ENCODE measurements at regions not wholly inside any gene's neighbourhood (a gene's known extent, or its start where the extent isn't known, plus 50 kb on each side); places are given as distances from the start of the nearest gene placed in this dataset.
A peak's percentile ranks its signal among the peaks of the same experiment; 100 is the strongest.
"Not testable (repeated sequence)": the region's sequence is repeated elsewhere in the genome, so short reads cannot be mapped to it uniquely, and the experiment has no call there.

DNA sequence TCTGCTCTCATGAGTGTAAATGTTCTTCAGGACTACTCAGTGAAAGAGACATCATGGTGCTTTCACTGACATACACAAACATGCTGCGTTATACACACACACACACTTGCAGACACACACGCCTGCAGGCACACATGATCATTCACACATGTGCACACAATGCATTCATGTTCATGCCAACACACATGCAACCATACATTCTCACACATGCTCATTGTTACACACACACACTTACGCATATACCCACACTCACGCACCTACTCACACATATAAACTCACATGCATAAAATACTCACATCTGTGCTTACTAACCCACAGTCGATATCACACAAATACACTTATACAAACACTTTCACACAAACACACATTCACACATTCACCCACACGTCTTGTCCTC, 241.6 kb downstream of the LMX1A start:
- H3K36me3 Mint-ChIP-seq (ENCODE audit: low read depth): no peaks in the 10 kb centered on the region
- peaks cover 28% of the 10 kb centered on the region for H3K27me3 Mint-ChIP-seq (ENCODE audit: low read depth)
- H3K27ac Mint-ChIP-seq: no peak overlapping the region
- no peak for DNase-seq
- ChIA-PET CTCF (interaction anchor here (1.0 to 1.4 kb wide), 5 partner anchors 10 to 253 kb away, joined by 3 to 4 read pairs (median 3); no protein-coding TSS in a partner anchor), POLR2A (no interaction called here)
- no peaks in the 10 kb centered on the region for H3K4me1 Mint-ChIP-seq (ENCODE audit: low read depth)
- ATAC-seq: no peak
- no peak overlapping the region for H3K4me3 Mint-ChIP-seq
- no peaks in the 10 kb centered on the region for H3K9me3 Mint-ChIP-seq (ENCODE audit: insufficient read depth)

GRCh38 chr1:165114022-165114888, 242.3 kb downstream of the LMX1A start:
- no peak overlapping the region for H3K4me3 Mint-ChIP-seq
- ATAC-seq (no peak), DNase-seq (peak; percentile 23)
- ChIA-PET POLR2A (no interaction called here), CTCF (interaction anchor here (1.0 to 1.4 kb wide), 5 partner anchors 9 to 253 kb away, joined by 3 to 4 read pairs (median 3); no protein-coding TSS in a partner anchor)
- H3K4me1 Mint-ChIP-seq (ENCODE audit: low read depth): no peaks in the 10 kb centered on the region
- no peaks in the 10 kb centered on the region for H3K9me3 Mint-ChIP-seq (ENCODE audit: insufficient read depth)
- no peaks in the 10 kb centered on the region for H3K36me3 Mint-ChIP-seq (ENCODE audit: low read depth)
- H3K27ac Mint-ChIP-seq: no peak overlapping the region
- peaks cover 23% of the 10 kb centered on the region for H3K27me3 Mint-ChIP-seq (ENCODE audit: low read depth)

DNA sequence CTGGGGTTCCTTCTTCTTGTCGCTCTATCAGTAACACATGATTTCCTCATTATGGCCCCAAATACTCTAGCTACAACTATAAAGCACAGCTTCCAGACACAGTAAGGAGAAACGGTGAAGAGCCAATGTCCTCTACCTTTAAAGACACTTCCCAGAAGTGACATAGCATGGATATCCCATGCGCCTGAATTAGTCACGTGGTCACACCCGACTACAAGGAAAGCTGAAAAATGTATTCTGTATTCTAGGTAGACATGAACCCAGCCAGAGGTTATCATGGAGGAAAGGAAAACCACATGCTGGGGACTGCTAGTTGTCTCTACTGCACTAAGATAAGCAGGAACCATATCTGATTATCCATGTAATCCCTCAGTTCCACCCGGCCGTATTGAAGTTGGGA, 244.3 kb downstream of the LMX1A start:
- no peaks in the 10 kb centered on the region for H3K36me3 Mint-ChIP-seq (ENCODE audit: low read depth)

GRCh38 chr1:165109013-165109412, 247.5 kb downstream of the LMX1A start:
- H3K36me3 Mint-ChIP-seq (ENCODE audit: low read depth): no peaks in the 10 kb centered on the region
- no peak overlapping the region for H3K4me3 Mint-ChIP-seq
- no peaks in the 10 kb centered on the region for H3K27me3 Mint-ChIP-seq (ENCODE audit: low read depth)
- no peak overlapping the region for H3K27ac Mint-ChIP-seq
- ChIA-PET CTCF (interaction anchor here (0.6 to 1.5 kb wide), 2 partner anchors 10 to 21 kb away, joined by 3 to 4 read pairs; no protein-coding TSS in a partner anchor), POLR2A (no interaction called here)
- peaks cover 3% of the 10 kb centered on the region for H3K9me3 Mint-ChIP-seq (ENCODE audit: insufficient read depth)
- no peaks in the 10 kb centered on the region for H3K4me1 Mint-ChIP-seq (ENCODE audit: low read depth)
- DNase-seq (no peak), ATAC-seq (no peak)

More for the DNA sequence above, 244.3 kb downstream of the LMX1A start:
- Mint-ChIP-seq H3K9me3 (ENCODE audit: insufficient read depth) (no peaks in the 10 kb centered on the region), H3K27ac (no peak overlapping the region), H3K4me1 (ENCODE audit: low read depth) (no peaks in the 10 kb centered on the region), H3K27me3 (ENCODE audit: low read depth) (peaks cover 12% of the 10 kb centered on the region), H3K4me3 (no peak overlapping the region)
- POLR2A ChIA-PET: no interaction called here
- CTCF ChIA-PET: no interaction called here
- ATAC-seq (no peak), DNase-seq (no peak)

GRCh38 chr1:165092542-165093162, 263.9 kb downstream of the LMX1A start:
- CTCF ChIA-PET; H3K27me3 Mint-ChIP-seq (ENCODE audit: low read depth); H3K27ac Mint-ChIP-seq; H3K36me3 Mint-ChIP-seq (ENCODE audit: low read depth); DNase-seq; H3K4me1 Mint-ChIP-seq (ENCODE audit: low read depth); POLR2A ChIA-PET; ATAC-seq; H3K4me3 Mint-ChIP-seq: not testable (repeated sequence)
- peaks cover 12% of the 10 kb centered on the region for H3K9me3 Mint-ChIP-seq (ENCODE audit: insufficient read depth)

DNA sequence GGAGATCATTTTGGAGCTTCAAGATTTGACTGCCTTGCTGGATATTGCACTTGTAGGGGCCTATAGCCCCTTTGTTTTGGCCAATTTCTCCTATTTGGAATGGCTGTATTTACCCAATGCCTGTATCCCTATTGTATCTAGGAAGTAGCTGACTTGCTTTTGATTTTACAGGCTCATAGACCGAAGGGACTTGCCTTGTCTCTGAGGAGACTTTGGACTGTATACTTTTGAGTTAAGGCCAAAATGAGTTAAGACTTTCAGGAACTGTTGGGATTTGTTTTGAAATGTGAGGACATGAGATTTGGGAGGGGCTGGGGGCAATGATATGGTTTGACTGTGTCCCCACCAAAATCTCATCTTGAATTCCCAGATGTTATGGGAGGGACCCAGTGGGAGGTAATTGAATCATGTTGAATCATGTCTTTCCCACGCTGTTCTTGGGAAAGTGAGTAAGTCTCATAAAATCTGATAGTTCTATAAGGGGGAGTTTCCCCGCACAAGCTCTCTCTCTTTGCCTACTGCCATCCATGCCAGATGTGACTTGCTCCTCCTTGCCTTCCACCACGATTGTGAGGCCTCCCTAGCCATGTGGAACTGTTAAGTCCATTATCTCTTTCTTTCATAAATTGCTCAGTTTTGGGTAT, 276.1 kb downstream of the LMX1A start:
- H3K36me3 Mint-ChIP-seq (ENCODE audit: low read depth): no peaks in the 10 kb centered on the region
- no peaks in the 10 kb centered on the region for H3K27me3 Mint-ChIP-seq (ENCODE audit: low read depth)
- H3K4me3 Mint-ChIP-seq: no peak overlapping the region
- H3K4me1 Mint-ChIP-seq (ENCODE audit: low read depth): no peaks in the 10 kb centered on the region
- no peaks in the 10 kb centered on the region for H3K9me3 Mint-ChIP-seq (ENCODE audit: insufficient read depth)
- DNase-seq (no peak), ATAC-seq (no peak)
- no peak overlapping the region for H3K27ac Mint-ChIP-seq
- ChIA-PET POLR2A (no interaction called here), CTCF (no interaction called here)

GRCh38 chr1:165078391-165078790, 278.1 kb downstream of the LMX1A start:
- no peaks in the 10 kb centered on the region for H3K36me3 Mint-ChIP-seq (ENCODE audit: low read depth)
- CTCF ChIA-PET: no interaction called here
- H3K4me3 Mint-ChIP-seq: no peak overlapping the region
- H3K9me3 Mint-ChIP-seq (ENCODE audit: insufficient read depth): no peaks in the 10 kb centered on the region
- DNase-seq (no peak), ATAC-seq (no peak)
- H3K27ac Mint-ChIP-seq: no peak overlapping the region
- no peaks in the 10 kb centered on the region for H3K4me1 Mint-ChIP-seq (ENCODE audit: low read depth)
- H3K27me3 Mint-ChIP-seq (ENCODE audit: low read depth): no peaks in the 10 kb centered on the region
- POLR2A ChIA-PET: no interaction called here

DNA sequence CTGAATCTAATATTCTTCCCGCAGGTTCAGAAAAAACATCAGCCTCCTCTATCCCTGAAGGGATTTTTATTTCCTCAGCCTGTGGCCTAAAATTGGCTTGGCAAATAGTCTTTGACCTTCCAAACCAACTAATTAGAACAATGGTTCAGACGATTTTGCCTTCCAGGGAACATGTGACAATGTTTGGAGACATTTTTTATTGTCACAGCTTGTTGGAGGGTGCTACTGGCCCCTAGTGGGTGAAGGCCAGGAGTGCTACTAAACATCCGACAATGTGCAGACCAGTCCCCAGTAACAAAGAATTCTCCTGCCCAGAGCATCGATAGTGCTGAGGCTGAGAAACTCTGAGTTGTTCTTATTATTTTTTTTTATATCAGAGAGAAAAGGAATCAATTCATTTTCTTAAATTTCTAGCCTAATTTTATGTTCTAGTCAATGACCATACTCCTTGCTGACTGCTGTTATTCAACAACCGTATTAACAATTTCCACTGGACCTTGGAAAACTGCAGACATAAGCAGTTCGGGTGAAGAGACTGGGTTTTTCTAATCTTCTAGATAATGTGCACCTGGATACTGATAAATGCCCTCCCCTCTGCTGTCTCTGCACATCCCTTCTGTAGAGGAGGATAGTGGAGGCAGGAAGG, 280.7 kb downstream of the LMX1A start:
- H3K27me3 Mint-ChIP-seq (ENCODE audit: low read depth): no peaks in the 10 kb centered on the region
- no peak overlapping the region for H3K27ac Mint-ChIP-seq
- ChIA-PET POLR2A (no interaction called here), CTCF (no interaction called here)
- H3K4me1 Mint-ChIP-seq (ENCODE audit: low read depth): no peaks in the 10 kb centered on the region
- DNase-seq: no peak
- ATAC-seq: no peak
- no peaks in the 10 kb centered on the region for H3K36me3 Mint-ChIP-seq (ENCODE audit: low read depth)
- no peak overlapping the region for H3K4me3 Mint-ChIP-seq
- no peaks in the 10 kb centered on the region for H3K9me3 Mint-ChIP-seq (ENCODE audit: insufficient read depth)

GRCh38 chr1:165073185-165074007, 283.1 kb downstream of the LMX1A start:
- DNase-seq (no peak), ATAC-seq (no peak)
- no peak overlapping the region for H3K4me3 Mint-ChIP-seq
- no peaks in the 10 kb centered on the region for H3K9me3 Mint-ChIP-seq (ENCODE audit: insufficient read depth)
- CTCF ChIA-PET: interaction anchor here (1.0 kb wide), 1 partner anchor 286 kb away, joined by 3 read pairs; no protein-coding TSS in a partner anchor
- H3K36me3 Mint-ChIP-seq (ENCODE audit: low read depth): no peaks in the 10 kb centered on the region
- POLR2A ChIA-PET: no interaction called here
- H3K27ac Mint-ChIP-seq: no peak overlapping the region
- H3K27me3 Mint-ChIP-seq (ENCODE audit: low read depth): no peaks in the 10 kb centered on the region
- H3K4me1 Mint-ChIP-seq (ENCODE audit: low read depth): no peaks in the 10 kb centered on the region

DNA sequence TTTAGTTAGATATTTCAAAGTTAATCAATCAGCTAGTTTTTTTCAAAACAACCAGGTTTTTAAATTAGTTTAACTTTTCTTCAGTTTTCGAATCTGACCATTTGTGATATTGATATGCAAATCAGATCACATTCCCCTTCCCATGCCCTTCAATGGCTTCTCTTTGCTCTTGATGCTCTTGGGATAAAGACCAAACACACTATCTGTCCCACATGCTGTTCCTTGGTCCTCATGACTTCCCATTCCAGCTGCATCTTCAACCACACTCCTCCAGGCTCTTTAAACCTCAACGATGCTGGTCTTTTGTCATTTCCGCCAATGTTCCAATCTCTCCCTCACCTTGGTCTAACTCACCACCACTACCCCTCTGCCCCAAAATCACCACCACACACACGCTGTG, 285.8 kb downstream of the LMX1A start:
- CTCF ChIA-PET: no interaction called here
- H3K27ac Mint-ChIP-seq: no peak overlapping the region
- POLR2A ChIA-PET: no interaction called here
- no peak overlapping the region for H3K4me3 Mint-ChIP-seq
- H3K27me3 Mint-ChIP-seq (ENCODE audit: low read depth): no peaks in the 10 kb centered on the region
- ATAC-seq (no peak), DNase-seq (no peak)
- H3K36me3 Mint-ChIP-seq (ENCODE audit: low read depth): no peaks in the 10 kb centered on the region
- no peaks in the 10 kb centered on the region for H3K4me1 Mint-ChIP-seq (ENCODE audit: low read depth)
- no peaks in the 10 kb centered on the region for H3K9me3 Mint-ChIP-seq (ENCODE audit: insufficient read depth)

DNA sequence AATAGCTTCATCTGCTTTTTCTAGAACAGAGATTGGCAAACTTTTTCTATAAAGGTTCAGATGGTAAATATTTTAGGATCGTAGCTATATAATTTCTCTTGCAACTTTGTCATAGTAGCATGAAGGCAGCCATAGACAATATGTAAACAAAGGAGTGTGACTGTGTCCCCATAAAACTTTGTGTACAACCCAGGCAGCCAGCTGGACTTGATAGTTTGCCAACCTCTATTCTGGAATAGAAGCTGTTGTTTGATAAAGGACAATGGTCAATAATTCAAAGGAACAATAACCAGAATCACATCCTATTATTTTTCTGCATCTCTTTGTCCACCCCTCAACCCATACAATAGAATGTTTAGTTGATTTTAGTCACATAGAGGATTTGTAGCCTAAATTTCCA, 286.7 kb downstream of the LMX1A start:
- H3K36me3 Mint-ChIP-seq (ENCODE audit: low read depth): no peaks in the 10 kb centered on the region
- no peak for ATAC-seq
- no peak overlapping the region for H3K27ac Mint-ChIP-seq
- DNase-seq: no peak
- H3K9me3 Mint-ChIP-seq (ENCODE audit: insufficient read depth): no peaks in the 10 kb centered on the region
- ChIA-PET POLR2A (no interaction called here), CTCF (no interaction called here)
- H3K4me3 Mint-ChIP-seq: no peak overlapping the region
- no peaks in the 10 kb centered on the region for H3K4me1 Mint-ChIP-seq (ENCODE audit: low read depth)
- H3K27me3 Mint-ChIP-seq (ENCODE audit: low read depth): no peaks in the 10 kb centered on the region
